Astrocyte (in vitro differentiated cells and primary cell): ENCODE measurements at regions not wholly inside any gene's neighbourhood (a gene's known extent, or its start where the extent isn't known, plus 50 kb on each side); places are given as distances from the start of the nearest gene placed in this dataset.

ENCODE experiments used
- DNase-seq: peaks from one replicate; pipeline ENCODE4 v3.0.0-alpha.2; 2010; ENCODE audit warnings: low read depth
- FAIRE-seq: peaks from 2 replicates; lab custom pipeline; 2011; peaks lifted over from hg19 to GRCh38; lab: Jason Lieb, UNC
- H2AFZ ChIP-seq: 2 replicates; pipeline ENCODE4 v1.6.0; 2012; ENCODE audit warnings: low read depth, low read length, inconsistent platforms
- H3K27ac ChIP-seq: 2 replicates; pipeline ENCODE4 v1.5.1; 2011; ENCODE audit warnings: low read depth, low read length, inconsistent platforms
- H3K27me3 ChIP-seq: 2 replicates; pipeline ENCODE4 v1.6.0; 2011; ENCODE audit warnings: low read length, inconsistent platforms; ENCODE audit not compliant: insufficient read depth
- H3K36me3 ChIP-seq: 2 replicates; pipeline ENCODE4 v1.5.1; 2011; ENCODE audit warnings: low read length, inconsistent platforms; ENCODE audit not compliant: insufficient read depth
- H3K4me1 ChIP-seq: 2 replicates; pipeline ENCODE4 v1.5.1; 2011; ENCODE audit warnings: low read length, inconsistent platforms; ENCODE audit not compliant: insufficient read depth
- H3K4me2 ChIP-seq: 2 replicates; pipeline ENCODE4 v1.6.0; 2012; ENCODE audit warnings: low read length, inconsistent platforms
- H3K4me3 ChIP-seq: 2 replicates; pipeline ENCODE4 v1.5.1; 2011; ENCODE audit warnings: low read depth, mild to moderate bottlenecking, low read length, inconsistent platforms; ENCODE audit not compliant: insufficient read depth
- H3K79me2 ChIP-seq: 2 replicates; pipeline ENCODE4 v1.6.0; 2012; ENCODE audit warnings: mild to moderate bottlenecking, low read length, inconsistent platforms; ENCODE audit not compliant: insufficient read depth
- H3K9ac ChIP-seq: 2 replicates; pipeline ENCODE4 v1.6.0; 2012; ENCODE audit warnings: mild to moderate bottlenecking, low read length, inconsistent platforms
- H3K9me3 ChIP-seq: 2 replicates; pipeline ENCODE4 v1.5.1; 2012; ENCODE audit warnings: low read depth, mild to moderate bottlenecking, low read length, inconsistent platforms; ENCODE audit not compliant: insufficient read depth
- H4K20me1 ChIP-seq: 2 replicates; pipeline ENCODE4 v1.6.0; 2012; ENCODE audit warnings: low read length, inconsistent platforms; ENCODE audit not compliant: insufficient read depth
- H3K27ac Mint-ChIP-seq: one replicate; pipeline ENCODE4 v1.8.0; 2021; ENCODE audit warnings: mild to moderate bottlenecking, mixed read lengths; ENCODE audit not compliant: unreplicated experiment
- H3K27me3 Mint-ChIP-seq: one replicate; pipeline ENCODE4 v1.8.0; 2021; ENCODE audit warnings: low read depth, mixed read lengths; ENCODE audit not compliant: unreplicated experiment
- H3K36me3 Mint-ChIP-seq: one replicate; pipeline ENCODE4 v1.8.0; 2021; ENCODE audit warnings: low read depth, mixed read lengths; ENCODE audit not compliant: unreplicated experiment
- H3K4me1 Mint-ChIP-seq: one replicate; pipeline ENCODE4 v1.8.0; 2021; ENCODE audit warnings: low read depth, mixed read lengths; ENCODE audit not compliant: unreplicated experiment
- H3K4me3 Mint-ChIP-seq: one replicate; pipeline ENCODE4 v1.8.0; 2021; ENCODE audit warnings: mild to moderate bottlenecking, moderate library complexity, mixed read lengths; ENCODE audit not compliant: unreplicated experiment
- H3K9me3 Mint-ChIP-seq: one replicate; pipeline ENCODE4 v1.8.0; 2021; ENCODE audit warnings: mild to moderate bottlenecking, mixed read lengths; ENCODE audit not compliant: unreplicated experiment
- CTCF ChIP-seq: IDR thresholded peaks from 2 replicates; pipeline ENCODE4 v1.5.1; 2011; ENCODE audit warnings: low read depth, mild to moderate bottlenecking, inconsistent platforms, low read length, moderate library complexity; ENCODE audit not compliant: insufficient read depth
- EZH2 ChIP-seq: IDR thresholded peaks from 2 replicates; pipeline ENCODE4 v1.6.1; 2012; ENCODE audit warnings: mild to moderate bottlenecking, low read length, inconsistent platforms; ENCODE audit not compliant: insufficient read depth

DNA sequence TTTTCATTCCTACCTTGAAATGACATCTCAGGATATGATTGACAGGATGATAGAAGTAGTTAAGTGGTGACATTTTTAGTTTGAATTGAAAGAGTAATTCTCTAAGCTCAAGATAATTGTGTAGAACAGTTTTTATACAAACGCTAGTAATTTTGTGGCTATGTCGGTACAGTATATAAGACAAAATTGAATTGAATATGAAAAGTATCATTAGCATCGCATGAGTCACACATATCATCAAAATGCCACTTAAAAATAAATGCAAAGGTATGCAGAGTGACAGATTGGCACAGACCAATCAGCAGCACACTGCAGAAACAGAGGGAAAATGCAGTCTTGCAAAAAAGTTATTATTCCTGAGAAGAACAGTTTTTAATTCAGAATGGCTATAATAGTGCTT lies 608.2 kb upstream of the NETO1 start:
- no peaks in the 10 kb centered on the region for H3K36me3 ChIP-seq
- H2AFZ ChIP-seq: no peak overlapping the region
- no peaks in the 10 kb centered on the region for H3K4me1 ChIP-seq
- no peaks in the 10 kb centered on the region for H3K9me3 ChIP-seq
- Mint-ChIP-seq H3K27me3 (no peaks in the 10 kb centered on the region), H3K9me3 (peaks cover 3% of the 10 kb centered on the region), H3K27ac (no peak overlapping the region), H3K4me1 (peaks cover 2% of the 10 kb centered on the region), H3K4me3 (no peak overlapping the region), H3K36me3 (peaks cover 2% of the 10 kb centered on the region)
- H3K9ac ChIP-seq: no peak overlapping the region
- no peak overlapping the region for H3K4me3 ChIP-seq
- no peaks in the 10 kb centered on the region for H3K27me3 ChIP-seq
- no peak overlapping the region for H3K4me2 ChIP-seq
- no peak for DNase-seq
- H3K79me2 ChIP-seq: no peaks in the 10 kb centered on the region
- H3K27ac ChIP-seq: no peak overlapping the region
- FAIRE-seq: peak; percentile 13
- TF ChIP-seq EZH2 (no peak), CTCF (no peak)
- H4K20me1 ChIP-seq: no peaks in the 10 kb centered on the region

GRCh38 chr18:73462092-73462491 lies 594.3 kb upstream of the NETO1 start:
- Mint-ChIP-seq H3K36me3 (no peaks in the 10 kb centered on the region), H3K4me1 (peaks cover 7% of the 10 kb centered on the region), H3K27ac (no peak overlapping the region), H3K27me3 (no peaks in the 10 kb centered on the region), H3K9me3 (peaks cover 3% of the 10 kb centered on the region), H3K4me3 (no peak overlapping the region)
- Histone ChIP-seq H4K20me1 (no peaks in the 10 kb centered on the region), H3K27ac (peak overlapping the region; percentile 15), H3K4me3 (no peak overlapping the region), H3K27me3 (no peaks in the 10 kb centered on the region), H3K79me2 (no peaks in the 10 kb centered on the region), H3K4me2 (peak overlapping the region; percentile 52), H3K4me1 (no peaks in the 10 kb centered on the region), H3K9me3 (no peaks in the 10 kb centered on the region), H2AFZ (no peak overlapping the region), H3K9ac (no peak overlapping the region), H3K36me3 (no peaks in the 10 kb centered on the region)
- FAIRE-seq: no peak
- TF ChIP-seq CTCF (no peak), EZH2 (no peak)
- DNase-seq: peak; percentile 83

DNA sequence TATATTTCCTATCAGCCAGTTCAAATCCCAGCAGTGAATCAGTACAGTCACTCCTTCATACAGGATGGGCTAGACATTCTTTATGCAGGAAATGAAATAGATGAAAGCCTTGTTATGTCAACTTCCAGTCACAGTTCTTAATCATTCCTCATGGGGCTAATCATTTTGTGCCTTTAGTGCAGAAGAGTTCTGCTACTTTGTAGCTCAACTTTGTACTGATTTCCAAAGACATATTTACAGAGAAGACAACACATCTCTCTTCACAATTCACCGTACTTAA lies 593.9 kb upstream of the NETO1 start:
- H2AFZ ChIP-seq: no peak overlapping the region
- H3K27ac Mint-ChIP-seq: no peak overlapping the region

More for the DNA sequence above, 593.9 kb upstream of the NETO1 start:
- peak overlapping the region; percentile 52 for H3K4me2 ChIP-seq
- peak; percentile 85 for FAIRE-seq
- Mint-ChIP-seq H3K4me1 (peaks cover 7% of the 10 kb centered on the region), H3K4me3 (no peak overlapping the region), H3K36me3 (no peaks in the 10 kb centered on the region), H3K27me3 (no peaks in the 10 kb centered on the region), H3K9me3 (peaks cover 2% of the 10 kb centered on the region)
- H3K27ac ChIP-seq: no peak overlapping the region
- no peaks in the 10 kb centered on the region for H3K9me3 ChIP-seq
- H3K4me3 ChIP-seq: no peak overlapping the region
- peak; percentile 23 for DNase-seq
- H3K36me3 ChIP-seq: no peaks in the 10 kb centered on the region
- TF ChIP-seq CTCF (no peak), EZH2 (no peak)
- H3K27me3 ChIP-seq: no peaks in the 10 kb centered on the region
- H4K20me1 ChIP-seq: no peaks in the 10 kb centered on the region
- no peaks in the 10 kb centered on the region for H3K79me2 ChIP-seq
- no peaks in the 10 kb centered on the region for H3K4me1 ChIP-seq
- H3K9ac ChIP-seq: no peak overlapping the region
